ENCODE measurements at regions not wholly inside any gene's neighbourhood (a gene's known extent, or its start where the extent isn't known, plus 50 kb on each side); places are given as distances from the start of the nearest gene placed in this dataset.

- TF ChIP-seq ARNT (IDR thresholded peaks at IDR 0.05) (no peak), POLR3A (IDR thresholded peaks at IDR 0.05; ENCODE audit: borderline replicate concordance, extremely low read depth, insufficient read depth, insufficient read length) (no peak), MAFF (IDR thresholded peaks at IDR 0.05; ENCODE audit: low read length) (no peak), EZH2 (IDR thresholded peaks at IDR 0.05; ENCODE audit: borderline replicate concordance, low read depth, low read length) (no peak), CEBPZ (IDR thresholded peaks at IDR 0.05; ENCODE audit: borderline replicate concordance, low read depth, low read length) (no peak), ZNF398 (CRISPR knock-in tag; IDR thresholded peaks at IDR 0.05) (no peak), POLR2A (conservative IDR thresholded peaks at IDR 0.05) (no peak)
- TF ChIP-seq, protein P1, sequence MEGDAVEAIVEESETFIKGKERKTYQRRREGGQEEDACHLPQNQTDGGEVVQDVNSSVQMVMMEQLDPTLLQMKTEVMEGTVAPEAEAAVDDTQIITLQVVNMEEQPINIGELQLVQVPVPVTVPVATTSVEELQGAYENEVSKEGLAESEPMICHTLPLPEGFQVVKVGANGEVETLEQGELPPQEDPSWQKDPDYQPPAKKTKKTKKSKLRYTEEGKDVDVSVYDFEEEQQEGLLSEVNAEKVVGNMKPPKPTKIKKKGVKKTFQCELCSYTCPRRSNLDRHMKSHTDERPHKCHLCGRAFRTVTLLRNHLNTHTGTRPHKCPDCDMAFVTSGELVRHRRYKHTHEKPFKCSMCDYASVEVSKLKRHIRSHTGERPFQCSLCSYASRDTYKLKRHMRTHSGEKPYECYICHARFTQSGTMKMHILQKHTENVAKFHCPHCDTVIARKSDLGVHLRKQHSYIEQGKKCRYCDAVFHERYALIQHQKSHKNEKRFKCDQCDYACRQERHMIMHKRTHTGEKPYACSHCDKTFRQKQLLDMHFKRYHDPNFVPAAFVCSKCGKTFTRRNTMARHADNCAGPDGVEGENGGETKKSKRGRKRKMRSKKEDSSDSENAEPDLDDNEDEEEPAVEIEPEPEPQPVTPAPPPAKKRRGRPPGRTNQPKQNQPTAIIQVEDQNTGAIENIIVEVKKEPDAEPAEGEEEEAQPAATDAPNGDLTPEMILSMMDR (IDR thresholded peaks at IDR 0.05 in 2 of 3, conservative IDR thresholded peaks at IDR 0.05 in 1 of 3; ENCODE audit: insufficient read depth in 2 of 3, low read depth in 1 of 3, low read length in 3 of 3) = no peak
These were observed 432.5 kb downstream of the MFSD1 start for GRCh38 chr3:159234306-159234705.
